MM.1S (cell line): ENCODE measurements at regions not wholly inside any gene's neighbourhood (a gene's known extent, or its start where the extent isn't known, plus 50 kb on each side); places are given as distances from the start of the nearest gene placed in this dataset.

Source experiments
- DNase-seq: peaks from one replicate; pipeline ENCODE4 v3.0.0-alpha.2; 2015
- H2AFZ ChIP-seq: fragments of 300-600 bp; sonication (generic); 2 replicates; pipeline ENCODE4 v1.6.0; 2016; ENCODE audit warnings: antibody characterized with exemption, low read length
- H3F3A ChIP-seq: fragments of 300-600 bp; sonication (generic); 2 replicates; pipeline ENCODE4 v1.6.1; 2016; ENCODE audit warnings: mild to moderate bottlenecking, antibody characterized with exemption, low read length, moderate library complexity, mixed read lengths; ENCODE audit not compliant: insufficient read depth
- H3K27ac ChIP-seq: fragments of 300-600 bp; sonication (generic); 2 replicates; pipeline ENCODE4 v1.5.1; 2016; ENCODE audit warnings: mild to moderate bottlenecking, low read length
- H3K27me3 ChIP-seq: fragments of 300-600 bp; sonication (generic); replicated peaks from 2 replicates; pipeline ENCODE4 v1.6.0; 2016; ENCODE audit warnings: low read length; ENCODE audit not compliant: insufficient read depth
- H3K36me3 ChIP-seq: fragments of 300-600 bp; sonication (generic); replicated peaks from 2 replicates; pipeline ENCODE4 v1.6.1; 2016; ENCODE audit warnings: mild to moderate bottlenecking, low read length, mixed read lengths; ENCODE audit not compliant: insufficient read depth
- H3K4me1 ChIP-seq: fragments of 300-600 bp; sonication (generic); 2 replicates; pipeline ENCODE4 v1.6.1; 2016; ENCODE audit warnings: low read length, mixed read lengths
- H3K4me2 ChIP-seq: fragments of 300-600 bp; sonication (generic); 2 replicates; pipeline ENCODE4 v1.6.0; 2016; ENCODE audit warnings: low read depth, low read length
- H3K4me3 ChIP-seq: fragments of 300-600 bp; sonication (generic); 2 replicates; pipeline ENCODE4 v1.5.1; 2016; ENCODE audit warnings: low read length, mixed read lengths
- H3K79me2 ChIP-seq: fragments of 300-600 bp; sonication (generic); 2 replicates; pipeline ENCODE4 v1.6.1; 2016; ENCODE audit warnings: mixed run types, low read length, mixed read lengths
- H3K9ac ChIP-seq: fragments of 300-600 bp; sonication (generic); 2 replicates; pipeline ENCODE4 v1.6.1; 2016; ENCODE audit warnings: low read length, mixed read lengths
- H3K9me2 ChIP-seq: fragments of 300-600 bp; sonication (generic); replicated peaks from 2 replicates; pipeline ENCODE4 v1.6.1; 2016; ENCODE audit warnings: mild to moderate bottlenecking, low read length, mixed read lengths; ENCODE audit not compliant: insufficient read depth
- H3K9me3 ChIP-seq: fragments of 300-600 bp; sonication (generic); replicated peaks from 2 replicates; pipeline ENCODE4 v1.6.1; 2016; ENCODE audit warnings: mild to moderate bottlenecking, low read length, mixed read lengths; ENCODE audit not compliant: insufficient read depth
- H4K20me1 ChIP-seq: fragments of 300-600 bp; sonication (generic); 2 replicates; pipeline ENCODE4 v1.6.1; 2016; ENCODE audit warnings: mild to moderate bottlenecking, low read length, moderate library complexity, mixed read lengths; ENCODE audit not compliant: insufficient read depth
- EZH2 ChIP-seq: fragments of 300-600 bp; sonication (generic); optimal IDR thresholded peaks from 2 replicates; pipeline ENCODE3; 2017; ENCODE audit warnings: low read depth, mild to moderate bottlenecking, antibody characterized with exemption, low read length, mixed read lengths
- EZH2phosphoT487 ChIP-seq: fragments of 300-600 bp; sonication (generic); IDR thresholded peaks from 2 replicates; pipeline ENCODE4 v1.6.1; 2018; ENCODE audit warnings: antibody characterized with exemption, low read length
- TF ChIP-seq, protein P1 (sequence below): fragments of 300-600 bp; sonication (generic); IDR thresholded peaks from 2 replicates; pipeline ENCODE4 v1.5.1; 2016; ENCODE audit warnings: antibody characterized with exemption, low read length, mixed read lengths

DNA sequence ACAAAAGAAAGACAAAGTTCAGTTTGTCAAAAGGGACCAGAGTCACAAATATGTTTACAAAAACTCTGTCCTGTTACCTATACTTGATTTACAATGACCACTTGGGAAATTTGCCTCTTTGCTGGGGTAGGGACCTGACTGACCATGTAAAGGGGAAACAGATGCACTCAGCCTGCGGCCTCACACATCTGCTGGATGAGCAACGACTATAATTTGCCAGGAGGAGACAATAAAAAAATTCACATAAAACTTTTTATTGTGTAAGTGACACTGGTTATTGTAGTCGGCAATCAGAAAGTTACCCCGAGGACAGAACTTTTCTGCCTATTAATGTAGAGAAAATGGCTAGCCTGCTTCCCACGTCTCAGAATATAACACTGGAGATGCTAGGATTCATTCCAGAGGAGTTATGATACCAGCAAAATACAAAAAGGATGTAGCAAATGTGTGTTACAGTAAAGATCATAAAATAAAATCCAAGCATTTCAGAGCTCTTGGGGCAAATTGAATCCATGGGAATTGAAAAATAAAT, 415.4 kb upstream of the SPTLC3 start:
- H3K4me2 ChIP-seq, result no peak overlapping the region
- no peak for TF ChIP-seq EZH2
- no peak for TF ChIP-seq EZH2phosphoT487
- TF ChIP-seq, protein P1, sequence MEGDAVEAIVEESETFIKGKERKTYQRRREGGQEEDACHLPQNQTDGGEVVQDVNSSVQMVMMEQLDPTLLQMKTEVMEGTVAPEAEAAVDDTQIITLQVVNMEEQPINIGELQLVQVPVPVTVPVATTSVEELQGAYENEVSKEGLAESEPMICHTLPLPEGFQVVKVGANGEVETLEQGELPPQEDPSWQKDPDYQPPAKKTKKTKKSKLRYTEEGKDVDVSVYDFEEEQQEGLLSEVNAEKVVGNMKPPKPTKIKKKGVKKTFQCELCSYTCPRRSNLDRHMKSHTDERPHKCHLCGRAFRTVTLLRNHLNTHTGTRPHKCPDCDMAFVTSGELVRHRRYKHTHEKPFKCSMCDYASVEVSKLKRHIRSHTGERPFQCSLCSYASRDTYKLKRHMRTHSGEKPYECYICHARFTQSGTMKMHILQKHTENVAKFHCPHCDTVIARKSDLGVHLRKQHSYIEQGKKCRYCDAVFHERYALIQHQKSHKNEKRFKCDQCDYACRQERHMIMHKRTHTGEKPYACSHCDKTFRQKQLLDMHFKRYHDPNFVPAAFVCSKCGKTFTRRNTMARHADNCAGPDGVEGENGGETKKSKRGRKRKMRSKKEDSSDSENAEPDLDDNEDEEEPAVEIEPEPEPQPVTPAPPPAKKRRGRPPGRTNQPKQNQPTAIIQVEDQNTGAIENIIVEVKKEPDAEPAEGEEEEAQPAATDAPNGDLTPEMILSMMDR, result no peak
- H3K27ac ChIP-seq, result no peak overlapping the region

DNA sequence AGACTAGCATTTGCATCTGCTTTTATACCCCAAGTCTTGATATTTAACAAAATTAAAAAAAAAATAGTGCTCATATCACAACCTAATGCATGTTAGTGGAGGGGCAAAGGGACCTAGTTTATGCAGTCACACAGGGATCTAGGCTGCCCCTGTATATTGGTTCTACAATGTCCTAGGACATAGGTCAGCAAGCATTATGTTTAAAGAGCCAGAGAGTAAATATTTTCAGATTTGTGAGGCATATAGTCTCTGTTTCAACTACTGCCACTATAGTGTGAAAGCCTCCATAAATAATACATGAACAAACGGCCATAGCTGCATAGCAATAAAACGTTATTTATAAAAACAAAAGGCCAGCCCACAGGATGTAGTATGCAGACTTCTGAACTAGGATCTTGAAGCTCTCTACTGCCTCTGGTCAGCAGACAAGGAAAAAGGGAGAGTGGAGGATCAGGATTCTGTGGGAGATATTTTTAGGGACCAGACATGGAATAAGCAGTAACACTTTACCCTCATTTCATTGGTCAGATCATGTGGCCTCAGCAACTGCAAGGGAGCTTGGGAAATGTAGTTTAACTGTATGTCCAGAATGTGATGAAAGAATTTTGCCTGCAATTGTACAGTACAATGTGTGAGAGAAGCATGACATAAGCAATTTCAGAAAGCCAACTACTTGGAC, 414.2 kb upstream of the SPTLC3 start:
- no peak for DNase-seq
- no peaks in the 10 kb centered on the region for H4K20me1 ChIP-seq
- no peaks in the 10 kb centered on the region for H3K9me3 ChIP-seq
- H3K4me3 ChIP-seq, result no peak overlapping the region
- H3K4me1 ChIP-seq, result peaks cover 30% of the 10 kb centered on the region
- no peak overlapping the region for H2AFZ ChIP-seq
- no peaks in the 10 kb centered on the region for H3K27me3 ChIP-seq
- no peaks in the 10 kb centered on the region for H3K36me3 ChIP-seq
- TF ChIP-seq, protein P1, result no peak
- TF ChIP-seq EZH2phosphoT487, result no peak
- no peak for TF ChIP-seq EZH2
- no peaks in the 10 kb centered on the region for H3K9me2 ChIP-seq
- no peak overlapping the region for H3K4me2 ChIP-seq
- no peak overlapping the region for H3K9ac ChIP-seq
- H3K79me2 ChIP-seq, result no peaks in the 10 kb centered on the region
- H3K27ac ChIP-seq, result no peak overlapping the region
- peaks cover 10% of the 10 kb centered on the region for H3F3A ChIP-seq

More for the DNA sequence above, 415.4 kb upstream of the SPTLC3 start:
- H3F3A ChIP-seq, result peaks cover 10% of the 10 kb centered on the region
- H3K36me3 ChIP-seq, result no peaks in the 10 kb centered on the region
- no peak for DNase-seq
- no peak overlapping the region for H3K4me3 ChIP-seq
- no peak overlapping the region for H3K9ac ChIP-seq
- no peaks in the 10 kb centered on the region for H3K9me3 ChIP-seq
- H3K9me2 ChIP-seq, result no peaks in the 10 kb centered on the region
- peaks cover 24% of the 10 kb centered on the region for H3K4me1 ChIP-seq
- no peaks in the 10 kb centered on the region for H3K79me2 ChIP-seq
- no peaks in the 10 kb centered on the region for H3K27me3 ChIP-seq
- H2AFZ ChIP-seq, result no peak overlapping the region
- no peaks in the 10 kb centered on the region for H4K20me1 ChIP-seq

DNA sequence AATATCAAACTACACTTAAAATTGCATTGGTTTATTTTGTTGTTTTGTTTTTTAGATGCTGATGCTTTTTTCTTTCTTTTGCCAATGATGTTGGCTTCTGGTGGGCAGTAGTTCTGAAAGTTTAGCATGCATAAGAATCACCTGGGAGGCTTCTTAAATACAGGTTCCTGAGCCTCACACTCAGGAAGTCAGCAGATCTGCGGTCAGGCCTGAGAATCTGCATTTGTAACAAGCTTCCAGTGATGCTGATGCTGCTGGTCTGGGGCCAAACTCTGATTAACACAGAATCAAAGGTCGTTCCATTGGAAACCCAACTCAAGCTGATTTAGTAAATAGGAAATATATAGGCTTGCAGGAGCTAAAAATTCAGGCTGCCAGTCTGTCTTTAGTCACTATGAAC, 412.9 kb upstream of the SPTLC3 start:
- no peak overlapping the region for H3K27ac ChIP-seq
- DNase-seq, result peak; percentile 24
- H3K4me1 ChIP-seq, result peaks cover 30% of the 10 kb centered on the region
- H3K4me3 ChIP-seq, result no peak overlapping the region
- H3K36me3 ChIP-seq, result no peaks in the 10 kb centered on the region
- no peak overlapping the region for H3K9ac ChIP-seq
- TF ChIP-seq EZH2 (no peak), EZH2phosphoT487 (no peak)
- TF ChIP-seq, protein P1, result no peak
- H3K79me2 ChIP-seq, result no peaks in the 10 kb centered on the region
- H3K9me3 ChIP-seq, result no peaks in the 10 kb centered on the region
- H3K4me2 ChIP-seq, result peak overlapping the region; percentile 12; the same call in 1 of the 2 replicates
- H2AFZ ChIP-seq, result no peak overlapping the region
- no peaks in the 10 kb centered on the region for H3K9me2 ChIP-seq
- H3F3A ChIP-seq, result peaks cover 10% of the 10 kb centered on the region
- no peaks in the 10 kb centered on the region for H3K27me3 ChIP-seq
- H4K20me1 ChIP-seq, result no peaks in the 10 kb centered on the region
